Hematopoietic multipotent progenitor cell treated with erythropoietin and hydrocortisone succinate and interleukin-3 and kit ligand, for 6 days (in vitro differentiated cells): ENCODE measurements at regions not wholly inside any gene's neighbourhood (a gene's known extent, or its start where the extent isn't known, plus 50 kb on each side); places are given as distances from the start of the nearest gene placed in this dataset.
"Not testable (repeated sequence)": the region's sequence is repeated elsewhere in the genome, so short reads cannot be mapped to it uniquely, and the experiment has no call there.

Source experiments
- DNase-seq: peaks from one replicate; pipeline ENCODE4 v3.0.0-alpha.2; 2015

DNA sequence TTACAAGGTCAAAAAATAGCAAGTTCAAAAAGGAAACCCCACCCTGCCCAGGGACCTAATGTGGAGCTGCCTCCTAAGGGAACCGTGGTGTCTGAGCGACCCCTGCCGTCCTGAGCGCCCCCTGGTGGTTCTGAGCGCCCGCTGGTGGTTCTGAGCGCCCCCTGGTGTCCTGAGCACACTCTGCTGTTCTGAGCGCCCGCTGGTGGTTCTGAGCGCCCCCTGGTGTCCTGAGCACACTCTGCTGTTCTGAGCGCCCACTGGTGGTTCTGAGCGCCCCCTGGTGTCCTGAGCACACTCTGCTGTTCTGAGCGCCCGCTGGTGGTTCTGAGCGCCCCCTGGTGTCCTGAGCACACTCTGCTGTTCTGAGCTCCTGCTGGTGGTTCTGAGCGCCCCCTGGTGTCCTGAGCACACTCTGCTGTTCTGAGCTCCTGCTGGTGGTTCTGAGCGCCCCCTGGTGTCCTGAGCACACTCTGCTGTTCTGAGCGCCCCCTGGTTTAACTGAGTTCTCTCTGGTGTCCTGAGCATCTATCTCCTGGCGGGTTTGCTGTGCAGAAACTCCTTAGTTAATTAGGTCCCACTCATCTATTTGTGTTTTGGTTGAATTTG, 1137.5 kb downstream of the TMEM121 start:
- peak; percentile 40 for DNase-seq

DNA sequence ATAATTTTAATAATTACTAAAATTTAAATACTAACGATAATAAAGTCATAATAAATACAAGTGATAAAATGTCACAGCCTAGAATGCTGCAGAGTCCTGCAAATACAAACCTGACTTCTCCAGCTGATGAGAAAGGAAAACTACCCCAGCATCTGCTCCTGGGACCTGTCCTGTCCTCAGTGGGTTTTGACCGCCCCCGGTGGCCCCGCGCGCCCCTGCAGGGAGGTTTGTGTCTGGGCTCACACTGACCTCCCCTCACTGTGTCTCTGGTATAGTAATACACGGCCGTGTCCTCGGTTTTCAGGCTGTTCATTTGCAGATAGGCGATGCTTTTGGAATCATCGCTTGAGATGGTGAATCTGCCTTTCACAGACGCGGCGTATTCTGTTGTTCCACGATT, 1139.4 kb downstream of the TMEM121 start:
- no peak for DNase-seq

DNA sequence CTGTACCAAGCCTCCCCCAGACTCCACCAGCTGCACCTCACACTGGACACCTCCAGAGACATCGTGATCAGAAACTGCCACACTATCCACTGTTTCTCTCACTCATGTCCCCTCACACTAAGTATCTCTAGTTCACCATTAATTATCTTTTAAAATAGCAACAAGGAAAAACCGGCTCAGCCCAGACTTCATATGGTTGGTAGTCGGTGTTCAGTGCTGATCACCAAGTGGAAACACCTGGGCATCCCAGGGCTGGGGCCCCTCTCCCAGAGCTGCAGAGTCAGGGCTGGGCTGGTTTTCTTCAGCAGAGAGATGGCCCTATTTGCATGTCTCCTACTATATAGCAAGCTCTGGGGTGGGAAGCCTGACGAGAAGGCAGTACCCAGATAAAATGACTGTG, 1140.0 kb downstream of the TMEM121 start:
- no peak for DNase-seq

DNA sequence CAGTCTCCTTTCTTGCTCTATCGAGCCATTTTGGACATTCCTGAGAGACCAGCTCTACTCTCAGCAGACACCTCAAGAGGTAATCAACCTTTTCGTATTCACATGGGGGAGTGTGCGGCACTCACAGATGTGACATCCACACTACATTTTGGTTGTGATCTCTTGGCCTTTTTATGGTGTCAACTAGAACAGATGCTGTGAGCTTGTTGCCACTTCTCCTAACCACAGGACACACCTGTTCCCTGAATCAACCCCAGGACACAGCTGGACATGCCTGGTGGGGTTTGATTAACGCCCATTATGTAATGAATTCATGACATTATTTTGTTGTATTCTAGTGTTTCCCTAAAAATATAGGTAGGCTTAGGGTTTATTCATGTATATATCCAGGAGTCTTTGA, 1143.6 kb downstream of the TMEM121 start:
- no peak for DNase-seq

DNA sequence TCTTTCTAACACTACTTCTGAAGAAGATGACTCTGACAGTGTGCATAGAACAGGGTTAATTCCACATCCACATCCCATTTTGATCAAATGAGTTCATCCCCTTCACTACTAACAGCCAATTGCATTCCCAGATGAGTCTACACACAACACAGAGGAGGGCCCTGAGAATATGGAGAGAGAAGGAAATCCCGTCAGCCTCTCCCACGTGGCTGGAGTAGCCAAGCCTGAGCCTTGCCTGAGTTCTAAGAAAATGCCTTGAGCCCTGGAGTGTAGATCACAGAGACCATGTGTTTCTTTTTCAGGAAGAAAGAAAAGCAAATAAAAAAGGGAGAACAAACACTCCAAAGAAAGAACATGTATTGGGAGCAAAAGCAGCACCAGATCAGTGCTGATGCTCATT, 1147.7 kb downstream of the TMEM121 start:
- DNase-seq: not testable (repeated sequence)

- not testable (repeated sequence) for DNase-seq
These were observed 1148.2 kb downstream of the TMEM121 start for GRCh38 chr14:106674509-106675125.

GRCh38 chr14:106675716-106676115, 1149.3 kb downstream of the TMEM121 start:
- DNase-seq: not testable (repeated sequence)

DNA sequence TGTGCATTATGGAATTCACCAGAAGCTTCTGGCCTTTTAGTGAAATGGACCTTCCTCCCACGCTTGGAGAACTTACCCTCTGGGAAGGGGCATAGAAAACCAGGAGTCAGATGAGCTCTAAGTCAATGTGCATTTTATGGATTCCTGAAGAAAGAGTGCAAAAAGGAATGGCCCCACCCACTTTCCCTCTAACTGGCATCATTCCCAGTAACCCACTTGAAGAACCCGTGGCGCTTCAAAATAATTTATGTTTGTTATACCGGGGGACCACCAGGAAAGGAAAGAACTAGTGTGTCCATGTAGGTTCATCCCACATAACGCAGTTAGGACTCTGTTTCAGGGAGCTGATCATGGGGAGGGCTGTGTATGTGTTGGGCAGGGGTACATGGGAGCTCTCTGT, 1153.4 kb downstream of the TMEM121 start:
- no peak for DNase-seq

DNA sequence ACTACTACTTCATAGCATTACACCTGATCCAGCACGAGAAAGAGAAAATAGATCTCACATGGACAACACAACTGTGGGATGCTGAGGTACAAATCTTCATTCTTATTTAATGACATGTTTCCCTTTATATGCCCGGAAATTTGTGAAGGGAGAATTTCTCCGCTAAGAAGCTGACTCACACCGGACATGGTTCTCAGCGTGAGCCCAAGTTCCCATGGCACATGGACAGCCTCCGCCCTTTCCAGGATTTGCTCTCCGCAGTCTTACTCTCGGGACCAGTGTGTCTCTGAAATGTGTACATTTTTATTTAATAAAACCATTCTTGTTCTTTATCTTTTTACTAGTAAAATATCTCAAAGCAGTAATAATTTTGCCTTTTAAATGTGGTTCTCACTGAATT, 1154.8 kb downstream of the TMEM121 start:
- no peak for DNase-seq

DNA sequence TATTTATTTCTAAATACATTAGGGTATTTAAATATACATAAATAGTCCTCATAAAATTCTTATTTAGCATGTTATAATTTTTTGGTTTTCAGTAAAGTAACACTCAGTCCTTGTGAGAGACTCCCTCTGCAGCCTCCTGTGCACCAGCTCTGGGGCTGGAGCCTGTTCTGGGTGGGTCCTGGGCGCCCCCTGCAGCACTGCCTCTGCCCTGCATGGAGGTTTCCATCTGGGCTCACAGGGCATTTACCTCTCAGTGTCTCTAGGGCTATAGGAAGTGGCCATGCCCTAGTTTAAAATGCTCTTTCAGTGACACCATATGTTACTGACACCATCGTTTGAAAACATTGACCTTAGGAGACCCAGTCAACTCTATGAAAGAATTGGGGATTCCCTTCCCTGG, 1155.2 kb downstream of the TMEM121 start:
- DNase-seq: peak; percentile 27

DNA sequence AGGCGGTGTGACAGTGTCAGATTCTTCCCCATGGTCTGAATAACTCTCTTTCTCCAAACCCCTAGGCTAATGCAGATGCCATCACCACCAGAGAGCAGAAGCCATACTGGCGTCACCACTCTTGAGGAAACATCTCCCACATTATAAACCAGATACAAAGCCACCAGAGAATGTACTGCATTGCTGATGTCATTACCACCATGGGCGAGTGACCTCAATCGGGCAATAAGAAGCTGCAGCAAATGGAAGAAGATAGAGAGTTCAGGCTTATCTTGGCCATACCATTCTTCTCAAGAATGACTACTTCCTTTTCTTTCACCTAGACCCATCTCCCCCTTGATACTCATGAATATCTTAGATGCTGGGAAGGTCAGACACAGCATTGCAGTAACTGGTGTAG, 1157.2 kb downstream of the TMEM121 start:
- peak; percentile 6 for DNase-seq

- no peak for DNase-seq
These were observed 1160.2 kb downstream of the TMEM121 start for GRCh38 chr14:106686533-106686932.

DNA sequence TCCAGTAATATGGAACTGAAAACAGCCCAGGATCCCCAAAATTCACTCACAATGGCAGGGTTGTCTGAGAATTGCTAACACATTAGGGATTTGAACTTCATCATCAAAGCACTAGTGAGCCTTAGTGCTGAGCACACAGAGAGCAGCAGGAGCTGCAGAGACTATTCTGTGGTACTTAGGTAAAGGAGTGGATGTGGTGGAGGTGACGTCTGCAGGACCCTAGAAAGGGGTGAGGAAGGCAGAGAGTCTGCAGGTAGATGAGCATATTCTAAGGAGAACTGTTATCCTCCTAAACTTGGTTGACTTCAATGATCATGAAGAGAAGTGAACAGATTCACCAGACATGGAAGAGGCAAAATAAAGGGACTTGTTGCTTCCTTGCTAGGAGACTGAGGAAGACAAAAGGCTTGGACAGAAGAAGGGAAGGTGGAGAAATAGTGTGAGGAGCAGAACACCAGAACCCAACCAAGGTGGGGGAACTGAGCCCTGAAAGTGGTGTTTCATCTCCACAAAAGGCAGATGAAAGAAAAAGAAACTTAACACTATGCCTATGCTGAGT, 1164.0 kb downstream of the TMEM121 start:
- no peak for DNase-seq

DNA sequence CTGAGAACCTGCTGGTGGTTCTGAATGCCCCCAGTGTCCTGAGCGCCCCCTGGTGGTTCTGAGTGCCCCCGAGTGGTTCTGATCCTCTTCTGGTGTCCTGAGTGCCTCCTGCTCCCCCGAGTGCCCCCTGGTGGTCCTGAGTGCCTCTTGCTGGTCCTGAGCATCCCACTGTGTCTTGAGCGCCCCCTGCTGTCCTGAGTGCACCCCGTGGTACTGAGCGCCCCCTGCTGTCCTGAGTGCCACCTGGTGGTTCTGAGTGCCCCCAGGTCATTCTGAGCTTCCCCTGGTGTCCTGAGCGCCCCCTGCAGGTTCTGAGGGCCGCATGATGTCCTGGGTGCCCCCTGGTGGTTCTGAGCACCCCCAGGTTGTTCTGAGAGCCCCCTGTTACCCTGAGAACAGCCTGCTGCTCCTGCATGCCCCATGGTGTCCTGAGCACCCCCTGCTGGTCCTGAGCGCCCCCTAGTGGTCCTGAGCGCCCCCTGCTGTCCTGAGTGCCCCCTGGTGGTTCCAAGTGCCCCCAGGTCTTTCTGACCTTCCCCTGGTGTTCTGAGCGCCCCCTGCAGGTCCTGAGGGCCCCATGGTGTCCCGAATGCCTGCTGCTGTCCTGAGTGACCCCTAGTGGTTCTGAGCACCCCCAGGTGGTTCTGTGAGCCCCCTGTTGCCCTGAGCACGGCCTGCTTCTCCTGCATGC, 1165.4 kb downstream of the TMEM121 start:
- DNase-seq: peak; percentile 59

GRCh38 chr14:106694638-106695393, 1168.4 kb downstream of the TMEM121 start:
- DNase-seq: peak; percentile 76

DNA sequence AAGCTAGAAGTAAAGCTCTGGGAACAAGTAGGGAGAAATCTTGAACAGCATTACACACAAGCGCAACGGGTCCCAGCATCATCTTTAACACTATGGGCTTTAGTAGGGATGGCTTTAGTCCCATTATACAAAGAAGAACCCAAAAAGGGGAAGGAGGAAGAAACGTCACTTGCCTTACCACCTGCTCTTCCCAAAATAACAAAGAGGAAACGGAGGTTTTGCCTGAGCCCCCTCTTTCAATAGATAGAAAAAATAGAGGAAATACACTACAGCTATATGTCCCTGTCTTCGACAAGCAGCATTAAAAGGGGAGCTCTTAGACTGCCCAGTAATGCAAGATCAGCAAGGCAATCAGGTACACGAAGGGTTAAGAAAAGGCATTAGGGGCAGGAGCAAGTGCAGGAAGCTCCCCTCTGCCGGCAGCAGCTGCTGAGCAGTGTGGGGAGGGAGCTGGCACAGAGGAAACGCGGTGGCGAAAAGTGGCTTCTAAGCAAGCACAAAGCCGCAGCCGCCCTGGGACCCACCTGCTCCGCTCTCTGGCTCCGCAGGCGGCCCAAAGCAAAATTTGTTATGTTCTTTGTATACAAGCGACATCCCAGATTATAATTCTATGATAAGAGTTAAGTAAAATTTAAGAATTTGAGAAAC, 1172.4 kb downstream of the TMEM121 start:
- DNase-seq: not testable (repeated sequence)

- DNase-seq: not testable (repeated sequence)
These were observed 1177.3 kb downstream of the TMEM121 start for GRCh38 chr14:106703651-106704050.

DNA sequence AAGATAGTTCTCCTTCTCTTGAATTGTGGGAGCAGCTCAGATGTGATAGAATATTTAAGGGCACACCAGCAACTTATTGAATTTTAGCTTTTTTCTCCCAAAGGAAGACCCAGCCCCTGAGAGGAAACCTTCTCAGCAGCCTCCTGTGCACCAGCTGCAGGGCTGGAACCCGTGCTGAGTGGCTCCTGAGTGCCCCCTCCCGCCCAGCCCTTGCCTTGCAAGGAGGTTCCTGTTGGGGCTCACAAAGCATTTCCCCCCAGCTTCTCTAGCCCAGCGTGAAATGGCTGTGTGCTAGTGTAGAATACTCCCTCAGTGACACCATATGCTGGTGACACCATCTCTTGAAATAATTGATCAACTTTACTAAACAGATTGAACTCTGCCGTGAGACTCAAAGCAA, 1180.1 kb downstream of the TMEM121 start:
- not testable (repeated sequence) for DNase-seq

GRCh38 chr14:106710187-106710586, 1183.8 kb downstream of the TMEM121 start:
- not testable (repeated sequence) for DNase-seq

- DNase-seq: not testable (repeated sequence)
These were observed 1186.1 kb downstream of the TMEM121 start for GRCh38 chr14:106712513-106712912.

DNA sequence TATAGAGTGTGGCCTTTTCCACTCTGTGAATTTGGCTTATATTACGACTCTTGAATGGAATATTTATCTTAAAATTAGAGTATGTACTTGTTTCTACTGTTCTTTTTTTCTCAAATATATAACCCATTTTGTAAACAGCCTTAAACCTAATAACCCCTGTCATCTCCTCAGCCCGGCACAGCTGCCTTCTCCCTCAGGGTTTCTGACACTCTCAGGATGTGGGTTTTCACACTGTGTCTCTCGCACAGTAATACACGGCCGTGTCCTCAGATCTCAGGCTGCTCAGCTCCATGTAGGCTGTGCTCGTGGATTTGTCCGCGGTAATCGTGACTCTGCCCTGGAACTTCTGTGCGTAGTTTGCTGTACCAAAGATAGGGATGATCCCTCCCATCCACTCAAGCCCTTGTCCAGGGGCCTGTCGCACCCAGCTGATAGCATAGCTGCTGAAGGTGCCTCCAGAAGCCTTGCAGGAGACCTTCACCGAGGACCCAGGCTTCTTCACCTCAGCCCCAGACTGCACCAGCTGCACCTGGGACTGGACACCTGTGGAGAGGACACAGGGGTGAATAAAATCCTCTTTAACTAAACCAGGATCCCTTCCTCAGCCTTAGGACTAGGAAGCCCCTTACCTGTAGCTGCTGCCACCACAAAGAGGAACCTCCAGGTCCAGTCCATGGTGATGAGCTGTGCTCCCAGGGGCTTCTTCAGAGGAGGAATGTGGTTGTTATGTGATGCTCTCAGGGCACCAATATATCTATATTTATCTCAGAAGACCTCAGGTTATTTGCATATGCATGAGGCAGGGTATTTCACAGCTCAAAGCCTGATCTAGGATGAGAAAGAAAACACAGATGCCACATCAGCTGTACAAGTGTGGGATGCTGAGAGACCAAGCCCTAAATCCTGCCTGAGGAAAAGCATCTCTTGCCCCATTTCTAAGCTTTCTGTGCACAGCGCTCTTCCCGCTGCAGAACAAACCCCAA, 1188.4 kb downstream of the TMEM121 start:
- DNase-seq: not testable (repeated sequence)
